H9 (cell line): ENCODE measurements at regions not wholly inside any gene's neighbourhood (a gene's known extent, or its start where the extent isn't known, plus 50 kb on each side); places are given as distances from the start of the nearest gene placed in this dataset.

Source experiments
- DNase-seq: peaks from one replicate; pipeline ENCODE4 v3.0.0-alpha.2; 2017
- H2AFZ ChIP-seq: one replicate; pipeline ENCODE4 v1.6.1; 2013; ENCODE audit warnings: mild to moderate bottlenecking, low read length, control low read depth, moderate library complexity
- H2AK5ac ChIP-seq: 2 replicates; pipeline ENCODE4 v1.6.1; 2013; ENCODE audit warnings: low read length, control low read depth, mixed read lengths; ENCODE audit not compliant: insufficient read length
- H2BK120ac ChIP-seq: one replicate; pipeline ENCODE4 v1.6.1; 2013; ENCODE audit warnings: low read depth, mild to moderate bottlenecking, low read length, control low read depth, inconsistent platforms; ENCODE audit not compliant: poor library complexity, severe bottlenecking
- H2BK12ac ChIP-seq: 2 replicates; pipeline ENCODE4 v1.6.1; 2013; ENCODE audit warnings: low read length, control low read depth, mixed read lengths, low read depth; ENCODE audit not compliant: insufficient read length
- H2BK15ac ChIP-seq: 2 replicates; pipeline ENCODE4 v1.6.1; 2013; ENCODE audit warnings: low read depth, low read length, control low read depth
- H2BK20ac ChIP-seq: one replicate; pipeline ENCODE4 v1.6.1; 2013; ENCODE audit warnings: low read depth, mild to moderate bottlenecking, low read length, control low read depth, inconsistent platforms; ENCODE audit not compliant: poor library complexity, severe bottlenecking
- H2BK5ac ChIP-seq: 2 replicates; pipeline ENCODE4 v1.6.1; 2013; ENCODE audit warnings: low read length, control low read depth, mixed read lengths; ENCODE audit not compliant: insufficient read length
- H3K14ac ChIP-seq: 2 replicates; pipeline ENCODE4 v1.6.1; 2013; ENCODE audit warnings: low read length, control low read depth; ENCODE audit not compliant: insufficient read depth
- H3K18ac ChIP-seq: 2 replicates; pipeline ENCODE4 v1.6.1; 2013; ENCODE audit warnings: low read depth, mild to moderate bottlenecking, mixed read lengths, low read length, control low read depth; ENCODE audit not compliant: insufficient read length
- H3K23ac ChIP-seq: 2 replicates; pipeline ENCODE4 v1.6.1; 2013; ENCODE audit warnings: low read length, control low read depth, mixed read lengths, low read depth; ENCODE audit not compliant: insufficient read length
- H3K23me2 ChIP-seq: 2 replicates; pipeline ENCODE4 v1.6.1; 2013; ENCODE audit warnings: low read depth, mild to moderate bottlenecking, mixed read lengths, low read length, control low read depth; ENCODE audit not compliant: insufficient read length, poor library complexity, severe bottlenecking
- H3K27ac ChIP-seq: 2 replicates; pipeline ENCODE4 v1.5.1; 2013; ENCODE audit warnings: low read length, control low read depth, mixed read lengths, low read depth; ENCODE audit not compliant: insufficient read length
- H3K27me3 ChIP-seq: 2 replicates; pipeline ENCODE4 v1.6.1; 2013; ENCODE audit warnings: low read length, control low read depth, inconsistent platforms; ENCODE audit not compliant: insufficient read depth
- H3K4ac ChIP-seq: 2 replicates; pipeline ENCODE4 v1.6.1; 2013; ENCODE audit warnings: low read depth, mild to moderate bottlenecking, control low read depth, inconsistent platforms, low read length, moderate library complexity
- H3K4me1 ChIP-seq: 2 replicates; pipeline ENCODE4 v1.6.1; 2013; ENCODE audit warnings: low read length, control low read depth, inconsistent platforms; ENCODE audit not compliant: insufficient read depth
- H3K4me2 ChIP-seq: 2 replicates; pipeline ENCODE4 v1.6.1; 2013; ENCODE audit warnings: low read length, control low read depth, mixed read lengths; ENCODE audit not compliant: insufficient read length, insufficient read depth
- H3K56ac ChIP-seq: 2 replicates; pipeline ENCODE4 v1.6.1; 2013; ENCODE audit warnings: low read depth, mild to moderate bottlenecking, mixed read lengths, low read length, control low read depth; ENCODE audit not compliant: insufficient read length
- H3K79me1 ChIP-seq: 2 replicates; pipeline ENCODE4 v1.6.1; 2013; ENCODE audit warnings: low read depth, mild to moderate bottlenecking, moderate library complexity, low read length, control low read depth, inconsistent platforms; ENCODE audit not compliant: insufficient read depth, poor library complexity, severe bottlenecking
- H3K79me2 ChIP-seq: 2 replicates; pipeline ENCODE4 v1.6.1; 2013; ENCODE audit warnings: low read length, control low read depth, inconsistent platforms; ENCODE audit not compliant: insufficient read depth
- H3K9ac ChIP-seq: 2 replicates; pipeline ENCODE4 v1.6.1; 2013; ENCODE audit warnings: low read length, control low read depth, mixed read lengths; ENCODE audit not compliant: insufficient read length; ENCODE audit errors: extremely low read depth
- H3K9me3 ChIP-seq: one replicate; pipeline ENCODE4 v1.6.1; 2013; ENCODE audit warnings: low read depth, low read length, inconsistent platforms; ENCODE audit not compliant: control insufficient read depth
- H3T11ph ChIP-seq: one replicate; pipeline ENCODE4 v1.6.1; 2013; ENCODE audit warnings: mild to moderate bottlenecking, low read length, control low read depth, inconsistent platforms
- H4K20me1 ChIP-seq: one replicate; pipeline ENCODE4 v1.6.1; 2013; ENCODE audit not compliant: control insufficient read depth, insufficient read length, insufficient read depth
- H4K5ac ChIP-seq: 2 replicates; pipeline ENCODE4 v1.6.1; 2013; ENCODE audit warnings: low read depth, mild to moderate bottlenecking, mixed read lengths, low read length, control low read depth; ENCODE audit not compliant: insufficient read length
- H4K8ac ChIP-seq: replicated peaks from 2 replicates; pipeline ENCODE4 v1.6.1; 2013; ENCODE audit warnings: low read length, control low read depth, mixed read lengths, low read depth; ENCODE audit not compliant: insufficient read length
- H4K91ac ChIP-seq: 2 replicates; pipeline ENCODE4 v1.6.1; 2013; ENCODE audit warnings: low read depth, mild to moderate bottlenecking, moderate library complexity, mixed read lengths, low read length, control low read depth; ENCODE audit not compliant: insufficient read length
- H3K27ac Mint-ChIP-seq, 3 experiments: 2 replicates in 2 of 3; 3 replicates in 1 of 3; pipeline ENCODE4 v1.8.0; 2020 to 2021; ENCODE audit warnings: mixed read lengths in 3 of 3, mild to moderate bottlenecking in 1 of 3, moderate library complexity in 1 of 3
- H3K27me3 Mint-ChIP-seq: 2 replicates; pipeline ENCODE4 v1.8.0; 2021; ENCODE audit warnings: low read depth, mild to moderate bottlenecking, moderate library complexity, mixed read lengths
- H3K36me3 Mint-ChIP-seq, 3 experiments: 2 replicates in 2 of 3; 3 replicates in 1 of 3; pipeline ENCODE4 v1.8.0; 2020 to 2021; ENCODE audit warnings: low read depth in 3 of 3, mixed read lengths in 3 of 3; ENCODE audit not compliant: insufficient read depth in 1 of 3
- H3K4me1 Mint-ChIP-seq, 2 experiments: 2 replicates each; pipeline ENCODE4 v1.8.0; 2020; ENCODE audit warnings: mixed read lengths in 2 of 2
- H3K4me3 Mint-ChIP-seq, 2 experiments: 2 replicates in 1 of 2; 3 replicates in 1 of 2; pipeline ENCODE4 v1.8.0; 2020 to 2021; ENCODE audit warnings: mild to moderate bottlenecking in 2 of 2, mixed read lengths in 2 of 2, moderate library complexity in 1 of 2
- H3K9me3 Mint-ChIP-seq, 2 experiments: 2 replicates in 1 of 2; 3 replicates in 1 of 2; pipeline ENCODE4 v1.8.0; 2020; ENCODE audit warnings: mild to moderate bottlenecking in 2 of 2, mixed read lengths in 2 of 2, moderate library complexity in 1 of 2
- WGBS: extraction: QIAGEN DNeasy Blood & Tissue Kit; methylation state at CpG from one replicate; pipeline ENCODE4 v1.1.7; 2013; ENCODE audit warnings: missing lambda C conversion rate, low lambda C conversion rate, mixed read lengths; ENCODE audit not compliant: insufficient read length; ENCODE audit errors: extremely low coverage; 5-methylcytosine and 5-hydroxymethylcytosine counted together
- TF ChIP-seq, protein P1 (sequence below): fragments of 200-600 bp; sonication (generic); conservative IDR thresholded peaks from 3 replicates; pipeline ENCODE4 v1.8.0; 2021; ENCODE audit warnings: antibody characterized with exemption, mild to moderate bottlenecking

DNA sequence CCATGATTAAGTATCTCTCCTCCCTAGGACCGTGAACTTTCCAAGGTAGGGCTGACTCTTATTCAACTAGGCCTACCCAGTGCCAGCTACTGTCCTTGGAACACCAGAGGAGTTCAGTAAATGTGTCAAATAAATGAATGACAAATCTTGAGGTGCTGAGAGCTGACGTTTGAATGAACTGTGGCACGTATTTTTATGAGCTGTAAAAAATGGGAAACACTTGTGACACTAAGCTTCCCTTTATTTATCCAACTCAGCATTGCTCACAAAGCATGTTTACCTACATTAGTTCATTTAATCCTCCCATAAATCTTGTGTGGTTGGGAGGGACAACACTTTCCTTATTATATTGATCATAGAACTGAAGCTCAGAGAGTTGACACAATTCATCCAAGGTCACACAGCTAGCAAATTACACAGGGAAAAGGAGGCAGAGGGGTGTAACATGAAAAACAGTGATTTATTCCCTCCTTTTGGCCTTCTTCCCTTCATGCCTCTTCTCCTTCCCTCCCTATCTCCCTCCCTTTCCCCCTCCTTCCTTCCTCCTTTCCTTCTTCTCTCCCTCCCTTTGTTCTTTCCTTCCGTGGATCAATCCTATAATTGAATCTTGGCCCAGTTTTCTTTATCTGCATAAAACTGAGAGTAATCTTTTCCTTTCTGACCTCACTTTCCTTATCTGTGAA is 412.6 kb downstream of the DMRT2 start:
- no peaks in the 10 kb centered on the region for H3K79me2 ChIP-seq
- peaks cover 2% of the 10 kb centered on the region; the same call in 1 of the 2 replicates for H3K27me3 Mint-ChIP-seq
- H3K4me2 ChIP-seq, result no peak overlapping the region
- no peak overlapping the region for H3K27ac Mint-ChIP-seq
- H3K18ac ChIP-seq, result no peak overlapping the region
- no peaks in the 10 kb centered on the region; a peak in 1 of 4 replicates for H3K4me1 Mint-ChIP-seq
- peaks cover 5% of the 10 kb centered on the region for H3K9me3 ChIP-seq
- H3K56ac ChIP-seq, result no peak overlapping the region
- H4K20me1 ChIP-seq, result no peaks in the 10 kb centered on the region
- H4K91ac ChIP-seq, result no peak overlapping the region
- no peak overlapping the region for H2BK120ac ChIP-seq
- no peaks in the 10 kb centered on the region for H3K79me1 ChIP-seq
- no peak for DNase-seq
- H2BK5ac ChIP-seq, result no peak overlapping the region
- H3K9ac ChIP-seq, result no peak overlapping the region
- no peak overlapping the region for H2BK15ac ChIP-seq
- no peaks in the 10 kb centered on the region; a peak in 1 of 7 replicates for H3K36me3 Mint-ChIP-seq
- no peak overlapping the region for H3K4me3 Mint-ChIP-seq
- H4K5ac ChIP-seq, result no peak overlapping the region
- no peak overlapping the region for H3K27ac ChIP-seq
- no peak overlapping the region for H3K4ac ChIP-seq
- H3T11ph ChIP-seq, result no peak overlapping the region
- no peaks in the 10 kb centered on the region for H3K27me3 ChIP-seq
- no peak overlapping the region for H2BK12ac ChIP-seq
- H3K14ac ChIP-seq, result no peak overlapping the region
- H2BK20ac ChIP-seq, result no peak overlapping the region
- WGBS, result no CpG with 5 or more reads among the region's 4 CpGs
- no peak overlapping the region for H2AFZ ChIP-seq
- peaks cover 5 to 40% of the 10 kb centered on the region in 2 experiments; a peak in 4 of 5 replicates for H3K9me3 Mint-ChIP-seq
- no peaks in the 10 kb centered on the region for H3K23me2 ChIP-seq
- no peak overlapping the region for H2AK5ac ChIP-seq
- no peak overlapping the region for H3K23ac ChIP-seq
- TF ChIP-seq, protein P1, sequence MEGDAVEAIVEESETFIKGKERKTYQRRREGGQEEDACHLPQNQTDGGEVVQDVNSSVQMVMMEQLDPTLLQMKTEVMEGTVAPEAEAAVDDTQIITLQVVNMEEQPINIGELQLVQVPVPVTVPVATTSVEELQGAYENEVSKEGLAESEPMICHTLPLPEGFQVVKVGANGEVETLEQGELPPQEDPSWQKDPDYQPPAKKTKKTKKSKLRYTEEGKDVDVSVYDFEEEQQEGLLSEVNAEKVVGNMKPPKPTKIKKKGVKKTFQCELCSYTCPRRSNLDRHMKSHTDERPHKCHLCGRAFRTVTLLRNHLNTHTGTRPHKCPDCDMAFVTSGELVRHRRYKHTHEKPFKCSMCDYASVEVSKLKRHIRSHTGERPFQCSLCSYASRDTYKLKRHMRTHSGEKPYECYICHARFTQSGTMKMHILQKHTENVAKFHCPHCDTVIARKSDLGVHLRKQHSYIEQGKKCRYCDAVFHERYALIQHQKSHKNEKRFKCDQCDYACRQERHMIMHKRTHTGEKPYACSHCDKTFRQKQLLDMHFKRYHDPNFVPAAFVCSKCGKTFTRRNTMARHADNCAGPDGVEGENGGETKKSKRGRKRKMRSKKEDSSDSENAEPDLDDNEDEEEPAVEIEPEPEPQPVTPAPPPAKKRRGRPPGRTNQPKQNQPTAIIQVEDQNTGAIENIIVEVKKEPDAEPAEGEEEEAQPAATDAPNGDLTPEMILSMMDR, result no peak
- no peaks in the 10 kb centered on the region for H3K4me1 ChIP-seq
- no peak overlapping the region for H4K8ac ChIP-seq
